GM12864 (cell line): ENCODE measurements at regions not wholly inside any gene's neighbourhood (a gene's known extent, or its start where the extent isn't known, plus 50 kb on each side); places are given as distances from the start of the nearest gene placed in this dataset.
"Not testable (repeated sequence)": the region's sequence is repeated elsewhere in the genome, so short reads cannot be mapped to it uniquely, and the experiment has no call there.

Experiments used
- DNase-seq: peaks from one replicate; pipeline ENCODE4 v3.0.0-alpha.2; 2011; ENCODE audit warnings: low read depth
- H3K4me3 ChIP-seq: 2 replicates; pipeline ENCODE4 v1.5.1; 2011; ENCODE audit warnings: mild to moderate bottlenecking, low read depth, low read length, control low read depth
- TF ChIP-seq, protein P1 (sequence below): IDR thresholded peaks from 2 replicates; pipeline ENCODE4 v1.5.1; 2011; ENCODE audit warnings: low read depth, mild to moderate bottlenecking, moderate library complexity, low read length, control low read depth, inconsistent platforms; ENCODE audit errors: missing control alignments

DNA sequence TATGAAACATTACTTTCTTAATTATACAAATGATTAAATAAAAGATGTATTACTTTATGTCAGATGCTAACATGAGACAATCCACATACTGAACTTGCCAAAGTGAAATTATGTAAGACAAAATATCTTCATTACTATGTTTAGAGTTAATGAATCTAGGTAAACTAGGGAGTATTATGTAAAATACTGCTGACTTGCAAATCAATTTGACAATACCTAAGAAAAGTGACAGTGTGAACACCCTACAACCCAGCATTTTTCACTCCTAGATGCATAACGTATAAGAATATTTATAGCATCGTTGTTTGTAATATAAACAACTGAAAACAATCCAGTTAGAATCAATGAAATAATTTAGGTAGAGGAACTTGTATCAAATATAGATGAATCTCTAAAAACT is 546.3 kb downstream of the MAGEB5 start:
- no peak for DNase-seq
- TF ChIP-seq, protein P1, sequence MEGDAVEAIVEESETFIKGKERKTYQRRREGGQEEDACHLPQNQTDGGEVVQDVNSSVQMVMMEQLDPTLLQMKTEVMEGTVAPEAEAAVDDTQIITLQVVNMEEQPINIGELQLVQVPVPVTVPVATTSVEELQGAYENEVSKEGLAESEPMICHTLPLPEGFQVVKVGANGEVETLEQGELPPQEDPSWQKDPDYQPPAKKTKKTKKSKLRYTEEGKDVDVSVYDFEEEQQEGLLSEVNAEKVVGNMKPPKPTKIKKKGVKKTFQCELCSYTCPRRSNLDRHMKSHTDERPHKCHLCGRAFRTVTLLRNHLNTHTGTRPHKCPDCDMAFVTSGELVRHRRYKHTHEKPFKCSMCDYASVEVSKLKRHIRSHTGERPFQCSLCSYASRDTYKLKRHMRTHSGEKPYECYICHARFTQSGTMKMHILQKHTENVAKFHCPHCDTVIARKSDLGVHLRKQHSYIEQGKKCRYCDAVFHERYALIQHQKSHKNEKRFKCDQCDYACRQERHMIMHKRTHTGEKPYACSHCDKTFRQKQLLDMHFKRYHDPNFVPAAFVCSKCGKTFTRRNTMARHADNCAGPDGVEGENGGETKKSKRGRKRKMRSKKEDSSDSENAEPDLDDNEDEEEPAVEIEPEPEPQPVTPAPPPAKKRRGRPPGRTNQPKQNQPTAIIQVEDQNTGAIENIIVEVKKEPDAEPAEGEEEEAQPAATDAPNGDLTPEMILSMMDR = no peak
- no peak overlapping the region for H3K4me3 ChIP-seq

DNA sequence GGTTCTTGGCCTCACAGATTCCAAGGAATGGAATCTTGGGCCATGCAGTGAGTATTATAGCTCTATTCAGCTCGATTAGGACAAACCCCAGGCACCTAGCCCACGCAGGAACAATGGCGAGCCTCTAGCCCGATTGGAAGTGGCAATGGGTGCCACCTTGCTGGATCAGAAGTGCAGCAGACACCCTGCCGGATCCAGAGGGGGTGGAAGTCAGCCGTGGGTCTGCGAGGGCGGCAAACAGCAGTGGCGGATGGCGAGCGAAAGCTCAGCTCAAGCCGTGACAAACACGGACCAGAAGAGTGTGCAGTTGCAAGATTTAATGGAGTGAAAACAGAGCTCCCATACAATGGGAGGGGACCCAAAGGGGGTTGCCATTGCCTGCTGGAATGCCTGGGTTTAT is 539.8 kb downstream of the MAGEB5 start:
- not testable (repeated sequence) for DNase-seq, H3K4me3 ChIP-seq

DNA sequence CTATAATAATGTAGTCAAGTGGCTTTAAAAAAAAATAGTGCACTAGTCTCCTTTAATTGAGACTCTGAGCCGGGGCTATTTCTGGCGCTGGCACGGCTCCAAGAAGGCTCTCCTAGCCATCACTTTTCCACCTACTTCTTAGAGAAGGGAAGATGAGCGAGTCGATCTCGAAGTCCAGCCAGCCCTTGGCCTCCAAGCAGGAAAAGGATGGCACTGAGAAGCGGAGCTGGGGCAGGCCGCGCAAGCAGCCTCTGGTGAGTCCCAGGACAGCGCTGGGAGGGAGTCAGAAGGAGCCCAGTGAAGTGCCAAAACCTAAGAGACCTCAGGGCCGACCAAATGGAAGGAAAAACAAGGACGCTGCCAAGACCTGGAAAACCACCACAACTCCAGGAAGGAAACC is 531.9 kb downstream of the MAGEB5 start:
- TF ChIP-seq, protein P1 = no peak
- DNase-seq = no peak
- no peak overlapping the region for H3K4me3 ChIP-seq

DNA sequence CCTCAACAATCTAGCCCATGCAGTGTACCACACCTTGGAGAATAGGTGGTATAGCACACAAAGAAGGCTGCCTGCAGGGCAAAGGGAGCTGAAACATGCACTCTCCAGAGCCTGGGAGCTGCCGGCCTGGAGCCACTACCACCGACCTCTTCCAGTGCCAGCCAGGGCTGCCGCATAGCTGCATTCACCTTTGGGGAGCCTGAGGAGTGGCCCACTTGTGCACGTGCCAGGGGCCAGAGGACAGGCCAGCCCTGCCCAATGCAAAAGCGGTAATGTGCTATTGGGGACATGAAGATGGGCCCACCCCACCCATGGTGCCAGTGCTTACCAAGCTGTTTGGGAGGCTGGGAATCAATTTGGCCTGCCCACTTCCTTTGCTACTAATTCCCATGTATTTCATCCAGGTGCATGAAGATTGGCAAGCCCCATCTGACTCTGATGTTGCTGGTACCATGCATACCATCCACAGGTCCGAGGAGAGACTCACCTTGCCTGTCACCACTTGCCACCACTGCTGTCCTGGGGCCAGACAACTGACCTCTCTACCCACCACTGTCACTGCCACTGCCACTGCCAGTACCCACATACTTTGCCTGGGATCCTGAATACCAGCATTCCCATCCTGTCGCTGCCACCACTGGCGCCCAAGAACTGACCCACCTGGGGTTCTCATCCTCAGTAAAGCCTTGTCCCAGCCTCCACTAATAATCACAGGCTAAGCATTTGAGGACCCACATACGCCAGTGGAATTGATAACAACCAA is 506.9 kb downstream of the MAGEB5 start:
- TF ChIP-seq, protein P1 = no peak
- H3K4me3 ChIP-seq = no peak overlapping the region
- no peak for DNase-seq

DNA sequence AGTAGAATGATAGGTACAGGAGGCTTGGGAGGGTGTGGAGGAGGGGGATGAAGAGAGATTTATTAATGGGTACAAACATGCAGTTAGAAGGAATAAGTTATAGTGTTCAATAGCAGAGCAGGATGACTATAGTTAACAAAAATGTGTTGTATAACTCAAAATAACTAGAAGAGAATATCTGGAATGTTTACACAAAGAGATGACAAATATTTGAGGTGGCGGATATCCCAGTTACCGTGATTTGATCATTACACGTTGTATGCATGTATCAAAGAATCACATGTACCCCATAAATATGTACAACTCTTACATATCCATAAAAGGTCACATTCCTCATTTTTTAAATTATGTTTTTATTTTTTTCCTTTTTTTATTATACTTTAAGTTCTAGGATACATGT is 456.6 kb downstream of the MAGEB5 start:
- no peak for DNase-seq
- TF ChIP-seq, protein P1 = no peak
- no peak overlapping the region for H3K4me3 ChIP-seq

DNA sequence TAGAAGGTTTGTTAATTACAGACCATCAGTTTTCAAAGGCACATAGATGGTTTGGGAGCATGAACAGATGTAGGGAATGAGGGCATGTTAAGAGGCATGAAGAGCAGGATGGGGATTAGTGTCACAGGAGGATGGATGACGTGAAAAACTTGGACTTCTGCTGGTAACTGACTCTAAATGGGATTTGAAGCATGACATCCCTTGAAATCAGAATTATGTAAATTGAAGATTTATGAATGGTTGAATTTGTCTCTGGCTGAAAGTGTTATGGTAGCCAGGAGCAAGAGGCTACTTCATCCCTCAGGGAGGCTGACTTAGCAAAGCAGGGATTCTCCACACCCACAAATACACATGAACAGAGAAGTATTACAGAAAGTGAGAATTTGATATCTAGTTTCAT is 454.6 kb downstream of the MAGEB5 start:
- DNase-seq = no peak
- H3K4me3 ChIP-seq = no peak overlapping the region
- TF ChIP-seq, protein P1 = no peak

DNA sequence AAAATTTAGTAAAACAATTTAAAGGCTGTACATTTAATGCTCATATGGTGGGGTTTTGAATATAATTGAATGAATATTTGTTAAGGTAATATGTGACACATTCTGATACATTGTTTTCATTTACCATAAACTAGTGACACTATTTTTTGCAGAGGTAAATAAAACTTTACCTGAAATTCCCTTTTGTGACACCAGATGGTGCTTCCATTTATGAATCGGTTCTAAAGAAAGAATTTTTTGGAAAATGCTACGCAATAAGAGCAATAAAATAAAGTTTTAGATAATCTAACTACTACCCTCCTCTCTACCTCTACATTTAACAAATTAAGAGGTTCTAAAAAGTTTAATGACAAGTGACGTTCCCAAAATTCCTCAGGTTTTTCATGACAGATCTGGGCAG is 448.9 kb downstream of the MAGEB5 start:
- no peak for DNase-seq
- TF ChIP-seq, protein P1 = no peak
- H3K4me3 ChIP-seq = no peak overlapping the region
